HL-60 (cell line): ENCODE measurements at regions not wholly inside any gene's neighbourhood (a gene's known extent, or its start where the extent isn't known, plus 50 kb on each side); places are given as distances from the start of the nearest gene placed in this dataset.

Experiments used
- DNase-seq, 2 experiments: peaks; one replicate each; pipeline ENCODE4 v3.0.0-alpha.2; 2010 to 2020; ENCODE audit warnings: low read depth in 1 of 2, low spot score in 1 of 2
- H3K27ac ChIP-seq: fragments of 250-450 bp; sonication (Bioruptor Pico); replicated peaks from 2 replicates; pipeline ENCODE4 v1.5.1; 2020; ENCODE audit warnings: mild to moderate bottlenecking, moderate library complexity
- H3K27me3 ChIP-seq: fragments of 250-450 bp; sonication (Bioruptor Pico); 2 replicates; pipeline ENCODE4 v1.5.1; 2021; ENCODE audit warnings: mild to moderate bottlenecking, moderate library complexity; ENCODE audit not compliant: insufficient read depth, poor library complexity, severe bottlenecking
- H3K4me3 ChIP-seq: replicated peaks from 2 replicates; pipeline ENCODE4 v1.5.1; 2011; ENCODE audit warnings: mild to moderate bottlenecking, control low read depth, low read length; ENCODE audit not compliant: insufficient read depth
- GABPA ChIP-seq: IDR thresholded peaks from 2 replicates; pipeline ENCODE4 v1.6.1; 2012; ENCODE audit warnings: low read depth
- POLR2AphosphoS5 ChIP-seq: IDR thresholded peaks from 2 replicates; pipeline ENCODE4 v1.6.1; 2012; ENCODE audit warnings: low read depth
- REST ChIP-seq: IDR thresholded peaks from 2 replicates; pipeline ENCODE4 v1.6.1; 2012; ENCODE audit warnings: low read depth; ENCODE audit not compliant: insufficient replicate concordance
- SPI1 ChIP-seq: IDR thresholded peaks from 2 replicates; pipeline ENCODE4 v1.6.1; 2012; ENCODE audit warnings: low read depth, mild to moderate bottlenecking, borderline replicate concordance
- TF ChIP-seq, protein P1 (sequence below): IDR thresholded peaks from one replicate; pipeline ENCODE4 v1.5.1; 2011; ENCODE audit warnings: low read length, control low read depth, inconsistent platforms; ENCODE audit not compliant: insufficient read depth

DNA sequence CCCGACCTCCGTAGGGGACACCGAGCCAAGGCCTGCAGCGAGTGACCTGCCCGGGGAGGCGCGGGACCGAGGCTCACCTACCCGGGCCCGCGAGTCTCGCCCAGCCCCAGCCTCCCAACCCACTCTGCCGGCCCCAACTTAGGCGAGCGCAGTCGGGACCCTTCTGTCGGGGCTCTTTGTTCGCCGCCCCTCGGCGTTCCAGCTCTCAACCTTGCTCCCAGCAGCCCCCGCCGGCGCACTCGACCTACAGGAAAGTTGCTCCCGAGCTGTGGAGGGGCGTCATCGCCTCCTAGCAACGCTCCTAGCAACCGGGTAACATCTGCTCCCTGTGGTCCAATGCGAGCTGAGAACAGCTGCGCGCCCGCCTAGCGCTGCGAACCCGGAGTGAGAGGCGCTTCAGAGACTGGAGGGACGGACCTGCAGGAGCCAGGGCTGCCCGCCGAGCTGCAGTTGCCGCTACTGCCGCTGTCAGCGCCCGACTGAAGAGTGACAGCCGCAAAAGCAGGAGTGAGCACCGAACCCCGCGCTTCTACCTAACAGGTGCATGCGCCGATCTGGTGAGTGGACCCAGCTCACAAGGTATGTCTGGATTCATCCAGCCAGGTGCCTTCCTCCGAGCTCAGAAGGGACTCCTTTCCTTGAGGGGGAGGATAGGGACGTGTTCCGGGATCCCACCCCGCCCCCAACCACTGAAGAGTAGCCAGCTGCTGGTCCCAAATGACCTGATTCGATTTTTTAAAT lies 355.0 kb downstream of the SNAPC1 start:
- no peak for TF ChIP-seq REST
- no peak for TF ChIP-seq SPI1
- no peak for TF ChIP-seq POLR2AphosphoS5
- no peak for TF ChIP-seq GABPA
- TF ChIP-seq, protein P1, sequence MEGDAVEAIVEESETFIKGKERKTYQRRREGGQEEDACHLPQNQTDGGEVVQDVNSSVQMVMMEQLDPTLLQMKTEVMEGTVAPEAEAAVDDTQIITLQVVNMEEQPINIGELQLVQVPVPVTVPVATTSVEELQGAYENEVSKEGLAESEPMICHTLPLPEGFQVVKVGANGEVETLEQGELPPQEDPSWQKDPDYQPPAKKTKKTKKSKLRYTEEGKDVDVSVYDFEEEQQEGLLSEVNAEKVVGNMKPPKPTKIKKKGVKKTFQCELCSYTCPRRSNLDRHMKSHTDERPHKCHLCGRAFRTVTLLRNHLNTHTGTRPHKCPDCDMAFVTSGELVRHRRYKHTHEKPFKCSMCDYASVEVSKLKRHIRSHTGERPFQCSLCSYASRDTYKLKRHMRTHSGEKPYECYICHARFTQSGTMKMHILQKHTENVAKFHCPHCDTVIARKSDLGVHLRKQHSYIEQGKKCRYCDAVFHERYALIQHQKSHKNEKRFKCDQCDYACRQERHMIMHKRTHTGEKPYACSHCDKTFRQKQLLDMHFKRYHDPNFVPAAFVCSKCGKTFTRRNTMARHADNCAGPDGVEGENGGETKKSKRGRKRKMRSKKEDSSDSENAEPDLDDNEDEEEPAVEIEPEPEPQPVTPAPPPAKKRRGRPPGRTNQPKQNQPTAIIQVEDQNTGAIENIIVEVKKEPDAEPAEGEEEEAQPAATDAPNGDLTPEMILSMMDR: no peak
- DNase-seq: no peak
- no peak overlapping the region for H3K4me3 ChIP-seq
- H3K27me3 ChIP-seq: no peaks in the 10 kb centered on the region
- no peak overlapping the region for H3K27ac ChIP-seq

- DNase-seq: no peak
- no peaks in the 10 kb centered on the region for H3K27me3 ChIP-seq
- no peak overlapping the region for H3K27ac ChIP-seq
- no peak for TF ChIP-seq GABPA
- TF ChIP-seq, protein P1: no peak
- TF ChIP-seq REST: no peak
- no peak for TF ChIP-seq POLR2AphosphoS5
- no peak for TF ChIP-seq SPI1
- H3K4me3 ChIP-seq: no peak overlapping the region
Measured at GRCh38 chr14:62117751-62118105, 355.5 kb downstream of the SNAPC1 start.

DNA sequence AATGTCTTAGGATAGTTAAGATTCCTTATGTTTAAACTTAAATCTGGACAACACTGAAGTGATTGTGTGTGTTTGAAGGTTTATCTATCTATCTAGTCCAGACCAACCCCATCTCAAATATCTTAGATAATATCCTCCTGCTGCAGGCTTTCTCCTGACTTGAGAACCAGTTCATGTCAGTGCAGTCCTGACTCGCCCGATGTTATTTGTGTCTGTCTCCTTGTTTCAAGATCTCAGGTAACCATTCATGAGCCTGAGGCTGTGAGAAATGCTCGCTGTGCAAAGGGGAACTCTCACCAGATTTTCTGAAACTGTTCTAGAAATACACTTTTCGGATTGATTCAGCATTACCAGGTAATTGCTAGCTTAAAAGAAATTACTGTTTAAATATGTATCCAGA lies 356.2 kb downstream of the SNAPC1 start:
- no peak overlapping the region for H3K4me3 ChIP-seq
- DNase-seq: no peak
- no peaks in the 10 kb centered on the region for H3K27me3 ChIP-seq
- no peak overlapping the region for H3K27ac ChIP-seq
- no peak for TF ChIP-seq GABPA
- TF ChIP-seq, protein P1: no peak
- no peak for TF ChIP-seq POLR2AphosphoS5
- no peak for TF ChIP-seq SPI1
- TF ChIP-seq REST: no peak
